Spleen (tissue), 11 donors: ENCODE measurements at regions not wholly inside any gene's neighbourhood (a gene's known extent, or its start where the extent isn't known, plus 50 kb on each side); places are given as distances from the start of the nearest gene placed in this dataset.

Experiments used
- DNase-seq: peaks from one replicate; pipeline ENCODE4 v3.0.0-alpha.2; 2020
- H3K27ac ChIP-seq, 8 donors: fragments of 200-600 bp; sonication (generic) in 7 of 8; 1 replicate in 4 of 8; 2 replicates in 4 of 8; pipeline versions ENCODE4 v1.5.0 to v1.8.0; 2016 to 2021; ENCODE audit warnings: inconsistent platforms in 4 of 8, mild to moderate bottlenecking in 4 of 8, moderate library complexity in 1 of 8
- H3K27me3 ChIP-seq, 7 donors: fragments of 200-600 bp; sonication (generic) in 6 of 7; replicated peaks in 1 of 7; 1 replicate in 4 of 7; 2 replicates in 3 of 7; pipeline versions ENCODE4 v1.5.0 to v1.8.0; 2016 to 2021; ENCODE audit warnings: inconsistent platforms in 3 of 7, mild to moderate bottlenecking in 1 of 7
- H3K36me3 ChIP-seq, 6 donors: fragments of 200-600 bp; sonication (generic) in 5 of 6; 1 replicate in 4 of 6; 2 replicates in 2 of 6; pipeline versions ENCODE4 v1.5.0 to v1.8.0; 2016 to 2021; ENCODE audit warnings: inconsistent platforms in 2 of 6
- H3K4me1 ChIP-seq, 6 donors: fragments of 200-600 bp; sonication (generic) in 5 of 6; 1 replicate in 3 of 6; 2 replicates in 3 of 6; pipeline versions ENCODE4 v1.5.0 to v1.8.0; 2016 to 2021; ENCODE audit warnings: inconsistent platforms in 3 of 6
- H3K4me3 ChIP-seq, 8 donors: fragments of 200-600 bp; sonication (generic) in 7 of 8; 1 replicate in 4 of 8; 2 replicates in 4 of 8; pipeline versions ENCODE4 v1.5.0 to v1.8.0; 2016 to 2021; ENCODE audit warnings: inconsistent platforms in 4 of 8, mild to moderate bottlenecking in 4 of 8, moderate library complexity in 2 of 8
- H3K9me3 ChIP-seq, 8 donors: fragments of 200-600 bp; sonication (generic) in 7 of 8; 1 replicate in 4 of 8; 2 replicates in 4 of 8; pipeline versions ENCODE4 v1.5.0 to v1.8.0; 2016 to 2021; ENCODE audit warnings: inconsistent platforms in 4 of 8
- POLR2A ChIP-seq, 3 donors: fragments of 450-650 bp; IDR thresholded peaks; one replicate each; pipeline ENCODE4 v1.5.1; 2017; ENCODE audit warnings: antibody characterized with exemption in 3 of 3, mild to moderate bottlenecking in 1 of 3
- POLR2AphosphoS5 ChIP-seq, 3 donors: sonication (generic); formaldehyde crosslinking; IDR thresholded peaks; one replicate each; pipeline ENCODE4 v1.5.1; 2017; ENCODE audit warnings: antibody characterized with exemption in 3 of 3
- WGBS, 5 donors: extraction: QIAGEN DNeasy Blood & Tissue Kit in 3 of 5; methylation state at CpG; one replicate each; pipeline versions ENCODE4 v1.1.5 to v1.1.7; 2013 to 2018; 5-methylcytosine and 5-hydroxymethylcytosine counted together
- intact Hi-C: fragments of 100-400 bp; cut with DNase I; formaldehyde crosslinking; loops from one replicate; pipeline ENCODE4 v1.15.0; 2023; ENCODE audit warnings: low total_unique reads
- TF ChIP-seq, protein P1 (sequence below), 11 experiments: fragments of 200-600 bp in 7 of 11; fragments of 450-650 bp in 4 of 11; sonication (generic) in 4 of 11; IDR thresholded peaks in 8 of 11; conservative IDR thresholded peaks in 3 of 11; 1 replicate in 7 of 11; 2 replicates in 4 of 11; pipeline versions ENCODE4 v1.4.0 to v1.8.0; 2016 to 2021; ENCODE audit warnings: antibody characterized with exemption in 11 of 11, inconsistent platforms in 4 of 11, mild to moderate bottlenecking in 1 of 11
- donor health status: healthy with polysubstance abuse.
- donor health status: DM: no; HTN: no; CAD: no; lungs with moderate emphysema.
- donor health status: DM: no; HTN: no; CAD: no.
- donor health status: Bipolar disorder and iron deficiency.
- donor health status: healthy.
- donor health status: DM: no; HTN: no; CAD: no.
- donor health status: DM: yes; HTN: yes; CAD: no.

- Histone ChIP-seq H3K27ac (no peak overlapping the region), H3K4me1 (no peaks in the 10 kb centered on the region), H3K9me3 (peaks cover 0 to 4% (median 0%) of the 10 kb centered on the region in 8 donors), H3K27me3 (no peaks in the 10 kb centered on the region), H3K36me3 (no peaks in the 10 kb centered on the region), H3K4me3 (no peak overlapping the region)
- WGBS, 5 donors = 79 to 91% (median 80%) methylated on average over 3 of the region's 3 CpGs
- intact Hi-C loops = no loop called here
- DNase-seq = no peak
- TF ChIP-seq POLR2A (IDR thresholded peaks at IDR 0.05) = no peak
- TF ChIP-seq POLR2AphosphoS5 (IDR thresholded peaks at IDR 0.05) = no peak
- TF ChIP-seq, protein P1, sequence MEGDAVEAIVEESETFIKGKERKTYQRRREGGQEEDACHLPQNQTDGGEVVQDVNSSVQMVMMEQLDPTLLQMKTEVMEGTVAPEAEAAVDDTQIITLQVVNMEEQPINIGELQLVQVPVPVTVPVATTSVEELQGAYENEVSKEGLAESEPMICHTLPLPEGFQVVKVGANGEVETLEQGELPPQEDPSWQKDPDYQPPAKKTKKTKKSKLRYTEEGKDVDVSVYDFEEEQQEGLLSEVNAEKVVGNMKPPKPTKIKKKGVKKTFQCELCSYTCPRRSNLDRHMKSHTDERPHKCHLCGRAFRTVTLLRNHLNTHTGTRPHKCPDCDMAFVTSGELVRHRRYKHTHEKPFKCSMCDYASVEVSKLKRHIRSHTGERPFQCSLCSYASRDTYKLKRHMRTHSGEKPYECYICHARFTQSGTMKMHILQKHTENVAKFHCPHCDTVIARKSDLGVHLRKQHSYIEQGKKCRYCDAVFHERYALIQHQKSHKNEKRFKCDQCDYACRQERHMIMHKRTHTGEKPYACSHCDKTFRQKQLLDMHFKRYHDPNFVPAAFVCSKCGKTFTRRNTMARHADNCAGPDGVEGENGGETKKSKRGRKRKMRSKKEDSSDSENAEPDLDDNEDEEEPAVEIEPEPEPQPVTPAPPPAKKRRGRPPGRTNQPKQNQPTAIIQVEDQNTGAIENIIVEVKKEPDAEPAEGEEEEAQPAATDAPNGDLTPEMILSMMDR (IDR thresholded peaks at IDR 0.05 in 8 of 11, conservative IDR thresholded peaks at IDR 0.05 in 3 of 11) = no peak
These were observed 398.9 kb upstream of the SEMA3C start for GRCh38 chr7:81317741-81318140.

DNA sequence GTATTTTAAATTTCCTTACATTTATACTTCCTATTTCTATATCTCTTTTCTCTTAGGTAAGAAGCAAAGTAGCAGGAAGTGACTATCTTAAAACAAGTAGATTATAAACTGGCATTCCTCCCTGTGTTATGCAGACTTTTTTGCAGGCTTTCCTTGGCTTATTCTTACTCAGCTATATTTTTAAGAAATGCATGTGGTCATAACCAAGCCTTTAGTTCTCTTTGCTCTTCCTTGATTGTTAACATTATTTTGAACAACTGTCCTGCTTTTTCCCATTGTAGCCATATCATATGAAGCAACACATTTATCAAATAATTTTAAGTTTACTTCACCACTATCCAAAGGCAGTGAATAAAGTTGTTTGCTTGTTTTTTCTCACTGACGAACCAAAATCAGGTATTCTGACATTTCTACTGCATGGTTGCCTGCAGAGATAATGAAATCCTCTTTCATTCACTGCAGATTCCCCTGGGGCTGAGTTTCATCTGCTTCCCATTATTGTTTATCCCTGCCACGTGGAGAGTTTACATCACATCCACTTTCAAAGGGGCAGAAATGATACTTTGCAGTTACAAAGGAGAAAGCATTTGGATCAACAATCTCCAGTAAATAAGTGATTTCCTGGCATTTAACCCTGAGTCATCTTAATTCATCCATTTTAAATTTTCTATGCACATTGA, 389.9 kb upstream of the SEMA3C start:
- TF ChIP-seq POLR2A (IDR thresholded peaks at IDR 0.05) = no peak
- TF ChIP-seq, protein P1 (IDR thresholded peaks at IDR 0.05 in 8 of 11, conservative IDR thresholded peaks at IDR 0.05 in 3 of 11) = no peak
- no peak for TF ChIP-seq POLR2AphosphoS5 (IDR thresholded peaks at IDR 0.05)
- Histone ChIP-seq H3K27me3 (no peaks in the 10 kb centered on the region), H3K36me3 (no peaks in the 10 kb centered on the region), H3K27ac (no peak overlapping the region), H3K9me3 (no peaks in the 10 kb centered on the region), H3K4me1 (no peaks in the 10 kb centered on the region), H3K4me3 (no peak overlapping the region)
- no peak for DNase-seq
- WGBS, 5 donors = 49 to 56% (median 52%) methylated on average over 2 of the region's 2 CpGs
- intact Hi-C loops = no loop called here

GRCh38 chr7:81301815-81302214, 383.0 kb upstream of the SEMA3C start:
- H3K27ac ChIP-seq = no peak overlapping the region
- peaks cover 0 to 4% (median 0%) of the 10 kb centered on the region in 8 donors for H3K9me3 ChIP-seq
- no peak overlapping the region for H3K4me3 ChIP-seq
- no peak for DNase-seq
- WGBS, 5 donors = 61 to 83% (median 64%) methylated on average over 2 of the region's 2 CpGs
- H3K27me3 ChIP-seq = no peaks in the 10 kb centered on the region
- H3K36me3 ChIP-seq = no peaks in the 10 kb centered on the region
- TF ChIP-seq, protein P1 (IDR thresholded peaks at IDR 0.05 in 8 of 11, conservative IDR thresholded peaks at IDR 0.05 in 3 of 11) = no peak
- TF ChIP-seq POLR2AphosphoS5 (IDR thresholded peaks at IDR 0.05) (no peak), POLR2A (IDR thresholded peaks at IDR 0.05) (no peak)
- H3K4me1 ChIP-seq = no peaks in the 10 kb centered on the region
- intact Hi-C loops = no loop called here

GRCh38 chr7:81300753-81301152, 381.9 kb upstream of the SEMA3C start:
- Histone ChIP-seq H3K27ac (no peak overlapping the region), H3K36me3 (no peaks in the 10 kb centered on the region), H3K4me1 (no peaks in the 10 kb centered on the region), H3K9me3 (peaks cover 0 to 4% (median 0%) of the 10 kb centered on the region in 8 donors), H3K4me3 (no peak overlapping the region), H3K27me3 (no peaks in the 10 kb centered on the region)
- no peak for TF ChIP-seq POLR2A (IDR thresholded peaks at IDR 0.05)
- TF ChIP-seq POLR2AphosphoS5 (IDR thresholded peaks at IDR 0.05) = no peak
- TF ChIP-seq, protein P1 (IDR thresholded peaks at IDR 0.05 in 8 of 11, conservative IDR thresholded peaks at IDR 0.05 in 3 of 11) = no peak
- 83 to 93% (median 86%) methylated on average over 3 of the region's 3 CpGs for WGBS, 5 donors
- no peak for DNase-seq
- intact Hi-C loops = no loop called here
